Vagina (tissue), 2 donors: ENCODE measurements at regions not wholly inside any gene's neighbourhood (a gene's known extent, or its start where the extent isn't known, plus 50 kb on each side); places are given as distances from the start of the nearest gene placed in this dataset.

Experiments used
- CTCF ChIP-seq, 3 experiments: fragments of 450-650 bp in 2 of 3; fragments of 200-600 bp in 1 of 3; sonication (generic) in 1 of 3; IDR thresholded peaks; one replicate each; pipeline ENCODE4 v1.5.1; 2017 to 2019; ENCODE audit warnings: antibody characterized with exemption in 3 of 3, mild to moderate bottlenecking in 2 of 3, moderate library complexity in 2 of 3
- POLR2A ChIP-seq, 2 donors: fragments of 450-650 bp; IDR thresholded peaks; one replicate each; pipeline ENCODE4 v1.6.1; 2017; ENCODE audit warnings: antibody characterized with exemption in 2 of 2, mild to moderate bottlenecking in 2 of 2, moderate library complexity in 2 of 2

GRCh38 chr13:40271271-40271885, 395.1 kb downstream of the FOXO1 start:
- TF ChIP-seq CTCF (IDR thresholded peaks at IDR 0.05) (no peak), POLR2A (IDR thresholded peaks at IDR 0.05) (no peak)
